ENCODE measurements at regions not wholly inside any gene's neighbourhood (a gene's known extent, or its start where the extent isn't known, plus 50 kb on each side); places are given as distances from the start of the nearest gene placed in this dataset.
A peak's percentile ranks its signal among the peaks of the same experiment; 100 is the strongest.

DNA sequence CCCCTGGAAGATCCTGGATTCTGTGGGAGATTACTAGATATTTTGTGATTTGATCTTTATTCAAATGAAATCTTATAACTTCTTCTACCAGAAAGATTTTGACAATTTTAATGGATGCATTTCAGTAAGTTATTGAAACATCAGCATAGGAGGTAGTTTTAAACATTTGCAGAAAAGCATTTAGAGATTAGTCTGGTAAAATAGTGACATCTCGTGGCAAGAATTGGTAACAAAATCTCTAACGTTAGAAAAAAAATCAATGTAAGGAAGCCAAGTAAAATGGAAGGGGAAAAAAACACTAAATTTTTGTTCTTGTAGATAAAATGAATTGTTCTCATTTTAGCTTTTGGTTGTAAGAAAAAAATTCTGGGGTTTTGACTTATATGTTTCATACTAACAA is 73.3 kb downstream of the TASL start:
- no peaks in the 10 kb centered on the region for H3K4me1 ChIP-seq (ENCODE audit: control insufficient read depth, low read length)
- H3K27ac ChIP-seq (ENCODE audit: low read depth, low read length) = no peak overlapping the region
- H3K4me2 ChIP-seq (ENCODE audit: low read length) = no peak overlapping the region
- no peaks in the 10 kb centered on the region for H3K9me2 ChIP-seq (replicated peaks; ENCODE audit: control insufficient read depth, low read length)
- H3K79me2 ChIP-seq (ENCODE audit: control insufficient read depth, low read length) = no peaks in the 10 kb centered on the region
- TF ChIP-seq, protein P1, sequence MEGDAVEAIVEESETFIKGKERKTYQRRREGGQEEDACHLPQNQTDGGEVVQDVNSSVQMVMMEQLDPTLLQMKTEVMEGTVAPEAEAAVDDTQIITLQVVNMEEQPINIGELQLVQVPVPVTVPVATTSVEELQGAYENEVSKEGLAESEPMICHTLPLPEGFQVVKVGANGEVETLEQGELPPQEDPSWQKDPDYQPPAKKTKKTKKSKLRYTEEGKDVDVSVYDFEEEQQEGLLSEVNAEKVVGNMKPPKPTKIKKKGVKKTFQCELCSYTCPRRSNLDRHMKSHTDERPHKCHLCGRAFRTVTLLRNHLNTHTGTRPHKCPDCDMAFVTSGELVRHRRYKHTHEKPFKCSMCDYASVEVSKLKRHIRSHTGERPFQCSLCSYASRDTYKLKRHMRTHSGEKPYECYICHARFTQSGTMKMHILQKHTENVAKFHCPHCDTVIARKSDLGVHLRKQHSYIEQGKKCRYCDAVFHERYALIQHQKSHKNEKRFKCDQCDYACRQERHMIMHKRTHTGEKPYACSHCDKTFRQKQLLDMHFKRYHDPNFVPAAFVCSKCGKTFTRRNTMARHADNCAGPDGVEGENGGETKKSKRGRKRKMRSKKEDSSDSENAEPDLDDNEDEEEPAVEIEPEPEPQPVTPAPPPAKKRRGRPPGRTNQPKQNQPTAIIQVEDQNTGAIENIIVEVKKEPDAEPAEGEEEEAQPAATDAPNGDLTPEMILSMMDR (IDR thresholded peaks at IDR 0.05; ENCODE audit: low read depth, low read length, poor library complexity, severe bottlenecking) = peak; percentile 42
- TF ChIP-seq EZH2phosphoT487 (IDR thresholded peaks at IDR 0.05; ENCODE audit: borderline replicate concordance, low read length) = no peak
- peaks cover 5% of the 10 kb centered on the region; the same call in 1 of the 2 replicates for H3K27me3 ChIP-seq (ENCODE audit: control insufficient read depth, low read length)
- no peaks in the 10 kb centered on the region for H4K20me1 ChIP-seq (ENCODE audit: control insufficient read depth, insufficient read depth, low read depth, low read length)
- H3K9me3 ChIP-seq (ENCODE audit: control insufficient read depth, insufficient read depth, low read length) = no peaks in the 10 kb centered on the region
- H3K4me3 ChIP-seq (ENCODE audit: low read length) = no peak overlapping the region
- H3F3A ChIP-seq (ENCODE audit: control insufficient read depth, insufficient read depth) = no peaks in the 10 kb centered on the region
- H3K36me3 ChIP-seq (ENCODE audit: control insufficient read depth, low read length) = no peaks in the 10 kb centered on the region

GRCh38 chrX:30495468-30495867 is 82.1 kb downstream of the TASL start:
- H3K9me3 ChIP-seq (ENCODE audit: control insufficient read depth, insufficient read depth, low read length) = no peaks in the 10 kb centered on the region
- no peaks in the 10 kb centered on the region for H3K27me3 ChIP-seq (ENCODE audit: control insufficient read depth, low read length)
- H3K27ac ChIP-seq (ENCODE audit: low read depth, low read length) = no peak overlapping the region
- no peak overlapping the region for H3K4me2 ChIP-seq (ENCODE audit: low read length)
- H3K36me3 ChIP-seq (ENCODE audit: control insufficient read depth, low read length) = no peaks in the 10 kb centered on the region
- no peaks in the 10 kb centered on the region for H3K79me2 ChIP-seq (ENCODE audit: control insufficient read depth, low read length)
- no peaks in the 10 kb centered on the region for H3K9me2 ChIP-seq (replicated peaks; ENCODE audit: control insufficient read depth, low read length)
- no peaks in the 10 kb centered on the region for H3K4me1 ChIP-seq (ENCODE audit: control insufficient read depth, low read length)
- H3K4me3 ChIP-seq (ENCODE audit: low read length) = no peak overlapping the region
- TF ChIP-seq EZH2phosphoT487 (IDR thresholded peaks at IDR 0.05; ENCODE audit: borderline replicate concordance, low read length) = no peak
- TF ChIP-seq, protein P1 (IDR thresholded peaks at IDR 0.05; ENCODE audit: low read depth, low read length, poor library complexity, severe bottlenecking) = no peak
- H3F3A ChIP-seq (ENCODE audit: control insufficient read depth, insufficient read depth) = no peaks in the 10 kb centered on the region
- no peaks in the 10 kb centered on the region for H4K20me1 ChIP-seq (ENCODE audit: control insufficient read depth, insufficient read depth, low read depth, low read length)

DNA sequence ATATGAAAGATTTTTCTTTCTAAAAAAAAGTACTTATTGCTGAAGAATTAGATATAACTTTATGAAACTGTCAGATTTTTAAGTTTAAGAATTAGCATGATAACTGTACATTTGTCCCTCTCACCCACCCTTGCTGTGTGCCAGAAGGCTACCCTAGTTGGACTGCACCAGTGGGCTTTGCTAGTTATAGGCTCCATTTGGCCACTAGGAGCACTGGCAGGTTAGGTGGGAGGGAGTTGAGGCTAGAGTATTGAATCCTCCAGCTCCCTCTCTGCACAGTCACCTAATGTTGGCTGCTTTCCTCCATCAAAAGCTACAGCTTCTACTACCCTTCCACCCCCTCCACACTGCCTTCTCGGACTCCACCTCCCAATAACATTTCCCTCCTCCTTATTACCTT is 84.2 kb downstream of the TASL start:
- H3K36me3 ChIP-seq (ENCODE audit: control insufficient read depth, low read length) = no peaks in the 10 kb centered on the region
- no peaks in the 10 kb centered on the region for H3F3A ChIP-seq (ENCODE audit: control insufficient read depth, insufficient read depth)
- H3K4me3 ChIP-seq (ENCODE audit: low read length) = no peak overlapping the region
- no peaks in the 10 kb centered on the region for H4K20me1 ChIP-seq (ENCODE audit: control insufficient read depth, insufficient read depth, low read depth, low read length)
- no peaks in the 10 kb centered on the region for H3K9me3 ChIP-seq (ENCODE audit: control insufficient read depth, insufficient read depth, low read length)
- H3K27me3 ChIP-seq (ENCODE audit: control insufficient read depth, low read length) = no peaks in the 10 kb centered on the region
- TF ChIP-seq, protein P1 (IDR thresholded peaks at IDR 0.05; ENCODE audit: low read depth, low read length, poor library complexity, severe bottlenecking) = no peak
- no peak for TF ChIP-seq EZH2phosphoT487 (IDR thresholded peaks at IDR 0.05; ENCODE audit: borderline replicate concordance, low read length)
- H3K4me1 ChIP-seq (ENCODE audit: control insufficient read depth, low read length) = no peaks in the 10 kb centered on the region
- no peaks in the 10 kb centered on the region for H3K9me2 ChIP-seq (replicated peaks; ENCODE audit: control insufficient read depth, low read length)
- H3K79me2 ChIP-seq (ENCODE audit: control insufficient read depth, low read length) = no peaks in the 10 kb centered on the region
- no peak overlapping the region for H3K4me2 ChIP-seq (ENCODE audit: low read length)
- no peak overlapping the region for H3K27ac ChIP-seq (ENCODE audit: low read depth, low read length)

DNA sequence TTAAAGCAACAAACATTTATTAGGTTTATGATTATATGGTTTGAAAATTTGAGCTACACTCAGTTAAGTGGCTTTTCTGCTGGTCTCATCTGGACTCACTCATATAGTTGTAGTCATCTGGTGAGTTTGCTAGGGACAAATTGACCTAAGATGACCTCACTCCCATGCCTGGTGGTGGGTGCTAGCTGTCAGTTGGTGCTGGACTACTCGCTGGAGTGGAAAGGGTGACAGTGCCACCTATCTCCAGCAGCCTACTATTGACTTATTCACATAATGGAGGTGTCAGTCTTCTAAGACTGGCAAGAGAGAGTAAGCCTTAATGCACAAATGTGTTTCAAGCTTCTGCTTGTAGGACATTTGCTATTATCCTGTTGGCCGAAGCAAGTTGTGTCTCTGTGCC is 88.2 kb downstream of the TASL start:
- H3K27me3 ChIP-seq (ENCODE audit: control insufficient read depth, low read length) = no peaks in the 10 kb centered on the region
- no peak overlapping the region for H3K4me3 ChIP-seq (ENCODE audit: low read length)
- no peaks in the 10 kb centered on the region for H3K9me3 ChIP-seq (ENCODE audit: control insufficient read depth, insufficient read depth, low read length)
- H3K79me2 ChIP-seq (ENCODE audit: control insufficient read depth, low read length) = no peaks in the 10 kb centered on the region
- H3F3A ChIP-seq (ENCODE audit: control insufficient read depth, insufficient read depth) = no peaks in the 10 kb centered on the region
- H3K4me1 ChIP-seq (ENCODE audit: control insufficient read depth, low read length) = no peaks in the 10 kb centered on the region
- no peaks in the 10 kb centered on the region for H3K36me3 ChIP-seq (ENCODE audit: control insufficient read depth, low read length)
- no peaks in the 10 kb centered on the region; the same call in 1 of the 2 replicates for H4K20me1 ChIP-seq (ENCODE audit: control insufficient read depth, insufficient read depth, low read depth, low read length)
- H3K9me2 ChIP-seq (replicated peaks; ENCODE audit: control insufficient read depth, low read length) = no peaks in the 10 kb centered on the region
- TF ChIP-seq, protein P1 (IDR thresholded peaks at IDR 0.05; ENCODE audit: low read depth, low read length, poor library complexity, severe bottlenecking) = no peak
- no peak for TF ChIP-seq EZH2phosphoT487 (IDR thresholded peaks at IDR 0.05; ENCODE audit: borderline replicate concordance, low read length)
- no peak overlapping the region for H3K4me2 ChIP-seq (ENCODE audit: low read length)
- H3K27ac ChIP-seq (ENCODE audit: low read depth, low read length) = no peak overlapping the region
